ENCODE measurements at regions not wholly inside any gene's neighbourhood (a gene's known extent, or its start where the extent isn't known, plus 50 kb on each side); places are given as distances from the start of the nearest gene placed in this dataset.
A peak's percentile ranks its signal among the peaks of the same experiment; 100 is the strongest.

- TF ChIP-seq CTCF (IDR thresholded peaks at IDR 0.05; ENCODE audit: low read length, missing control alignments) = no peak
- H3K4me3 ChIP-seq (replicated peaks; ENCODE audit: low read depth, low read length) = no peak overlapping the region
- DNase-seq (ENCODE audit: low read depth) = no peak
Observed at GRCh38 chr17:13749166-13749890, 147.6 kb upstream of the HS3ST3A1 start.

- no peak for TF ChIP-seq CTCF (IDR thresholded peaks at IDR 0.05; ENCODE audit: low read length, missing control alignments)
- DNase-seq (ENCODE audit: low read depth) = no peak
Observed at GRCh38 chr17:13749891-13750235, 148.1 kb upstream of the HS3ST3A1 start.

GRCh38 chr17:13750816-13751793 is 149.4 kb upstream of the HS3ST3A1 start:
- no peak for TF ChIP-seq CTCF (IDR thresholded peaks at IDR 0.05; ENCODE audit: low read length, missing control alignments)
- H3K4me3 ChIP-seq (replicated peaks; ENCODE audit: low read depth, low read length) = no peak overlapping the region
- peak; percentile 26 for DNase-seq (ENCODE audit: low read depth)

More at GRCh38 chr17:13749891-13750235, 148.1 kb upstream of the HS3ST3A1 start:
- no peak overlapping the region for H3K4me3 ChIP-seq (replicated peaks; ENCODE audit: low read depth, low read length)

- no peak overlapping the region for H3K4me3 ChIP-seq (replicated peaks; ENCODE audit: low read depth, low read length)
- no peak for TF ChIP-seq CTCF (IDR thresholded peaks at IDR 0.05; ENCODE audit: low read length, missing control alignments)
- DNase-seq (ENCODE audit: low read depth) = no peak
Observed at GRCh38 chr17:13753154-13753553, 151.4 kb upstream of the HS3ST3A1 start.

- TF ChIP-seq CTCF (IDR thresholded peaks at IDR 0.05; ENCODE audit: low read length, missing control alignments) = no peak
- no peak overlapping the region for H3K4me3 ChIP-seq (replicated peaks; ENCODE audit: low read depth, low read length)
- no peak for DNase-seq (ENCODE audit: low read depth)
Observed at GRCh38 chr17:13753771-13754170, 152.0 kb upstream of the HS3ST3A1 start.

- DNase-seq (ENCODE audit: low read depth) = no peak
- TF ChIP-seq CTCF (IDR thresholded peaks at IDR 0.05; ENCODE audit: low read length, missing control alignments) = no peak
Observed at GRCh38 chr17:13755851-13756250, 154.1 kb upstream of the HS3ST3A1 start.

More at GRCh38 chr17:13755851-13756250, 154.1 kb upstream of the HS3ST3A1 start:
- H3K4me3 ChIP-seq (replicated peaks; ENCODE audit: low read depth, low read length) = no peak overlapping the region
